Mammary epithelial cell (primary cell): ENCODE measurements at regions not wholly inside any gene's neighbourhood (a gene's known extent, or its start where the extent isn't known, plus 50 kb on each side); places are given as distances from the start of the nearest gene placed in this dataset.

ENCODE experiments used
- CTCF ChIP-seq, 2 donors: IDR thresholded peaks in 1 of 2; conservative IDR thresholded peaks in 1 of 2; 2 replicates each; pipeline ENCODE4 v1.5.1; 2011 to 2012; ENCODE audit warnings: inconsistent platforms in 2 of 2, low read length in 2 of 2, mild to moderate bottlenecking in 2 of 2, control low read depth in 1 of 2, low read depth in 1 of 2; ENCODE audit not compliant: insufficient read depth in 1 of 2; ENCODE audit errors: extremely low read depth in 1 of 2
- EZH2 ChIP-seq: IDR thresholded peaks from 2 replicates; pipeline ENCODE4 v1.6.1; 2012; ENCODE audit warnings: low read length, inconsistent platforms, borderline replicate concordance

- TF ChIP-seq CTCF (conservative IDR thresholded peaks at IDR 0.05 in 1 of 2, IDR thresholded peaks at IDR 0.05 in 1 of 2; ENCODE audit: extremely low read depth in 1 of 2, insufficient read depth in 1 of 2, low read depth in 1 of 2, low read length in 2 of 2) (no peak), EZH2 (no peak)
Observed at GRCh38 chr3:162094301-162094700, 597.7 kb downstream of the OTOL1 start.
